Kidney tubule cell (primary cell): ENCODE measurements at regions not wholly inside any gene's neighbourhood (a gene's known extent, or its start where the extent isn't known, plus 50 kb on each side); places are given as distances from the start of the nearest gene placed in this dataset.
A peak's percentile ranks its signal among the peaks of the same experiment; 100 is the strongest.
"Not testable (repeated sequence)": the region's sequence is repeated elsewhere in the genome, so short reads cannot be mapped to it uniquely, and the experiment has no call there.

Experiments
- DNase-seq: peaks from one replicate; pipeline ENCODE4 v3.0.0-alpha.2; 2018; ENCODE audit warnings: low spot score

- no peak for DNase-seq
These were observed 54.4 kb upstream of the CPHXL start for GRCh38 chr16:75780669-75781068.

DNA sequence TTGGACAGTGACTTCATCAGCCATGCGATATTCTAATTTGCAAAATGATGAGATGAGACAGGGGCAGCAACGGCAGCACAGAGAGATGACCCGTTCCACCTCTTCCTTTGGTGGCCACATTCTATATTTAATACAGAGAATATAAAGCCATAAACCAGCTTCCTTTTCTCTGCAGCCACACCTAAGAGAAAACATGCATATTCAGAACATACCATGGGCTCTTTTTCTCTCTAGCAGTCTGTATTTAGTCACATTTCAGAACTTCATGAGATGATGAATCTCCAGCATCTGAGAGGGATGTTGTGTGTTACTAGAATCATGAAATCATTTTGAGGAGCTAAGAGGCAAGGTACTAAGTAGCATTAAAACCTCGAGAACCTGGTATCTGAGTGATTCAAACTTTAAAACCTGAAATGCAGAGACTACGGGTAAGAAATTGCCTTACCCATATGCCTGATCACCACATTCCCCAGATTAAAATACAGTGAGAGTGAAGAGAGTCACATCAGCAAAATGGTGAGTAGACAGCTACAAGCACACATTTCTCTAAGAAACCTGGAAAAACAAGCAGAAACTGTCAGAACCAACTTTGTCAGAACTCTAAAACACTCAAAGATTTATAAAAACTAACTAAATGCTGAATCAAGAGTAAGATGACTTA is 55.5 kb upstream of the CPHXL start:
- no peak for DNase-seq

DNA sequence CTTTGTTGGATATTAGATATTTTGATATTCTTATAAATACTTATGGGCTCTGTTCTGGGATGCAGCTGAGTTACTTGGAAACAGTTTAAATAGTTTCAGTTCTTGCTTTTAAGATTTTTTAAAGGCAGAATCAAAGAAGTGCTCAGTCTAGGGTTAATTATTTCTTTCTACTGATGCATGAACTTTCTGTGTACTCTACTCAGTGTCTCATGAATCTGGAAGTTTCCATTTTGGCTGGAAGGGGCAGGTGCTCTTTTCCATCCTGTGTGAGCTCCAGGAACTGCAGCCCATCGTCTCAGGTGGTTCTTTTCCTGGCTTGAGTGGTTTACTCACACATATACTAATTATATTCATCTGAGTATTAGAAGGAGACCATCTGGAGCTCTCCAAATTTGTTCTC is 61.1 kb upstream of the CPHXL start:
- DNase-seq = no peak

DNA sequence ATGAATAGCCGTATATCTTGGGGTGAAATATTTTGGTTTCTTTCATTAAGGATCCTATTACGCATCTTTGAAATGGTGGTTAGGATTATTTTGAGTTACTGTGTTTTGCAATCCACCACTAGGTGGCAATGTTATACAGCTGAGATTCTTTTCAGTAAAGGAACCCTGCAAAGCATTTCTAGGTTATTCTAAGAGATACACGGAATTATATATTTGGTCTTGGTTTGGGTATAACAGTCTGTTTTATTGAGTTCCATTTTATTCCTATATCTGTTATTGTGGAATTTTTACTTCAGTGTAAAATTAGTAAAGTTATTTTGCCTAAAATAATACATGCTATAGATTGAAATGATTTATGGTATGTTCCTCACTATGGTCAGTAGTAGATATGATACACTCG is 62.9 kb upstream of the CPHXL start:
- peak; percentile 61 for DNase-seq

DNA sequence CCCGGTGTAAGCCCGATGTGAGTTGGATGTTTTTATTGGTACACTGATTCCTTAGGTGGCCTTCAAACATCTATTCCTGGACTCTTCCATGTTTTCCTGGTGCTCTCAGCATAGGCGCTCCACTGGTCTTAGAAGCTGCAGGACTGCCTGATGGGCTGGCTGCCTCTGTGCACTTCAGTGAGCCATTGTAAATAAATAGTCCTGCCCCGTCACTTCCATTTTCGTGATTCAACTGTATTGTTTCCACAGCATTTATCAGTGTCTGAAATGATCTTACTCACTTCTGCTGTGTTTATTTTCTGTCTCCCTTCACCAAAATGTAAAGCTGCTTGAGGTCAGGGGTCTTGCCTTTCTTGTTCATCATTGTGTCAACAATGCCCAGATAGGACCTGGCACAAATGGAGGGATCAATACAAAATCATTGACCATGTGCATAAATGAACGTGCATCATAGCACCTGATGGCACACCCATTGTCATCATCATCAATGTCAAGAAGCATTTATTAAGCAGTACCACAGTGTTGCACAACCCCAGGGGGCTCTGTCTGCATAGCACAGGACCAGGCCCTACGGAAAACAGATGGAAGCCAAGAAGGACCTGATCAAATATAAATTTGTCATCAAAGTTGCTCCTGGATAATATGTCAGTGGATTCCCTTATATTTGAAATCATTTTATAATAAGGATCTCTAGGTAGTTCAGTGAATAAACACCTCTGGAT is 66.6 kb upstream of the CPHXL start:
- no peak for DNase-seq

- DNase-seq = no peak
These were observed 67.4 kb upstream of the CPHXL start for GRCh38 chr16:75793641-75794040.

- DNase-seq = no peak
These were observed 68.1 kb upstream of the CPHXL start for GRCh38 chr16:75794426-75794825.

DNA sequence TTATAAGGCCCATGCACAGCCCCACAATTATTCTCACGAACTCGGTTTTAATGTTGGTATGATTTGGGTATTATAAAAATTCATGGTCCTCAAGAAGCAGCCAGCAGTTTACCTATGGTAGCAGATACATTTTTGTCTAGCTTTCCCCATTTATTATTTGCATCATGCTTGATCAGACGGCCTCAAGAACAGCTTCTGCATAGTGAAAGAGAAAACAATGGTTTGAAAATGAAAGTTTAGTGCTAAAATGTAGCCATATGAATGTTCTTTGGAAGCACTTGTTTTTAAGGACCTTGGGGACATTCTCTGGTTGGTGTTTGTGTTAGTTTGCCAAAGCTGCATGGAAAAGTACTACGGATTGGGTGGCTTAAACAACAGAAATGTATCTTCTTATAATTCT is 72.4 kb upstream of the CPHXL start:
- DNase-seq = no peak

GRCh38 chr16:75801307-75801706 is 75.0 kb upstream of the CPHXL start:
- no peak for DNase-seq

- DNase-seq = no peak
These were observed 77.5 kb upstream of the CPHXL start for GRCh38 chr16:75803753-75804152.

- no peak for DNase-seq
These were observed 78.1 kb upstream of the CPHXL start for GRCh38 chr16:75804368-75804767.

DNA sequence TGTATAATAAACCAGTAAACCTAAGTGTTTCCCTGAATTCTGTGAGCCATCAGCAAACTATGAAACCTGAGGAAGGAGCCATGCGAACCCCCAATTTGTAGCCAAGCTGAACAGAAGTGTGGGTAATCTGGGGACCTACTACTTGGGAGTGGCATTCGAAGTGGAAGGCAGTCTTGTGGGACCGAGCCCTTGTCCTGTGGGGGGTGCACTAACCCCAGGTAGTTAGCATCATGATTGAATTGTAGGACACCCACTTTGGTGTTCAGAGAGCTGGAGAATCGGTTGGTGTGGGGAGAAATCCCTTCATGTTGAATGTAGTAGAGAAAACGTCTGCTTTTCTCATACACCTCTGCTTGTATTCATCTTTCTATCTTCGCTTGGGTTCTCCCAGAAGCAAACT is 79.7 kb upstream of the CPHXL start:
- DNase-seq = no peak

- DNase-seq = no peak
These were observed 80.2 kb upstream of the CPHXL start for GRCh38 chr16:75806487-75806886.

DNA sequence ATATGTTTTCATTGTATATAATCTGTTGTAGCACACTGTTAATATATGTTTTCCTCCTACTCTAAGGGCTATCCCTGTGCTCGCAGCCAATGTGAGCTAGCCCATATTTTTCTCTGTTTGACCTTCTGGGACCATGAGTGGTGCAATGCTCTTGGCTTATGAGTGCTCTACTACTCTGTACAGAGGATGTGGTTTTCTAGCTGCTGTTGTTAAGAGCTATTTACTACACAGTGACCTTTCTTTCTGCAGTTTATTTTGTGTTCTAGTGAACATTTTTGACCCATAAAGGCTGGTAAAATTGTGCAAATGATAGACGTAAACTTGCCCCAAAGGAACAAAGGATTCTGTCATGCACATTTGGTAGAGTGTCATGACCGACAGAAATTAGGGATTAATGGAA is 84.1 kb upstream of the CPHXL start:
- DNase-seq = no peak

DNA sequence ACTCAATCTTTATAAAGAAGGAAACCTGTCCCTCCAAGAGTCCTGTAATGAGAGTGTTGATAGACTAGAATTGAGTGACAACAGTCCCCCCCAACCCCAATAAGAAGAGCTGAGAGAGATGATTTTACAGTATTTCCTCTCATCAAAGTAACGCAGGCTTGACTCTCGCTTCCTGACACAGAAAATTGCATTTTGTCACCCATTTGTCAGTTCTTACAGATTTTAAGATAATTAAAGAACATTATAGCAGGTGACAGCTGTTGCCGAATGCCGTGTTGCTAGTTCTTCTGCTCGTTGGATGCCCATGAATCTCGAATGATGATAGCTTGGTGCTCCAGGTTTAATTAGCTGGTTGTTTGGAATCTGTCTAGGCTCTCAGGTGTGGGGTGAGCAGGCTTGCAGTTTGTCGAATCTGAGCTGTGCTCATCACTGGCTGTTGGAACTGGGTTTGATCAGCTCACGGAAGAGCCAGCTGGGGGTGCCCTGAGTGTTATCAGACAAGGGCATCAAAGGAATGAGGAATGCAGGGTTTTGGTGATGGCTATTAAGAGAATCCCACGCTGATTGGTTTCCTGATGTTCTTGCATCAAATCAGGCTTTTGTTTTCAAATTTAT is 84.8 kb upstream of the CPHXL start:
- DNase-seq = no peak

- no peak for DNase-seq
These were observed 92.2 kb upstream of the CPHXL start for GRCh38 chr16:75818491-75818890.

GRCh38 chr16:75820672-75821071 is 94.4 kb upstream of the CPHXL start:
- no peak for DNase-seq

GRCh38 chr16:75821117-75821516 is 94.8 kb upstream of the CPHXL start:
- DNase-seq = no peak

DNA sequence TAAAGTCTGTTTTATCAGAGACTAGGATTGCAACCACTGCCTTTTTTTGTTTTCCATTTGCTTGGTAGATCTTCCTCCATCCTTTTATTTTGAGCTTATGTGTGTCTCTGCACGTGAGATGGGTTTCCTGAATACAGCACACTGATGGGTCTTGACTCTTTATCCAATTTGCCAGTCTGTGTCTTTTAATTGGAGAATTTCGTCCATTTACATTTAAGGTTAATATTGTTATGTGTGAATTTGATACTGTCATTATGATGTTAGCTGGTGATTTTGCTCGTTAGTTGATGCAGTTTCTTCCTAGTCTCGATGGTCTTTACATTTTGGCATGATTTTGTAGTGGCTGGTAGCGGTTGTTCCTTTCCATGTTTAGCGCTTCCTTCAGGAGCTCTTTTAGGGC is 99.5 kb upstream of the CPHXL start:
- DNase-seq = not testable (repeated sequence)

DNA sequence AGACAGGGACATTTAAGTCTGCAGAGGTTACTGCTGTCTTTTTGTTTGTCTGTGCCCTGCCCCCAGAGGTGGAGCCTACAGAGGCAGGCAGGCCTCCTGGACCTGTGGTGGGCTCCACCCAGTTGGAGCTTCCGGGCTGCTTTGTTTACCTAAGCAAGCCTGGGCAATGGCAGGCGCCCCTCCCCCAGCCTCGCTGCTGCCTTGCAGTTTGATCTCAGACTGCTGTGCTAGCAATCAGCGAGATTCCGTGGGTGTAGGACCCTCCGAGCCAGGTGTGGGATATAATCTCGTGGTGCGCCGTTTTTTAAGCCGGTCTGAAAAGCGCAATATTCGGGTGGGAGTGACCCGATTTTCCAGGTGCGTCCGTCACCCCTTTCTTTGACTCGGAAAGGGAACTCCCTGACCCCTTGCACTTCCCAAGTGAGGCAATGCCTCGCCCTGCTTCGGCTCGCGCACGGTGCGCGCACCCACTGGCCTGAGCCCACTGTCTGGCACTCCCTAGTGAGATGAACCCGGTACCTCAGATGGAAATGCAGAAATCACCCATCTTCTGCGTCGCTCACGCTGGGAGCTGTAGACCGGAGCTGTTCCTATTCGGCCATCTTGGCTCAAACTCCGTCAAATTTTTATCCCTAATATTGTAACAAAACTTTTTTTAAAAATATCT is 101.2 kb upstream of the CPHXL start:
- DNase-seq = not testable (repeated sequence)

DNA sequence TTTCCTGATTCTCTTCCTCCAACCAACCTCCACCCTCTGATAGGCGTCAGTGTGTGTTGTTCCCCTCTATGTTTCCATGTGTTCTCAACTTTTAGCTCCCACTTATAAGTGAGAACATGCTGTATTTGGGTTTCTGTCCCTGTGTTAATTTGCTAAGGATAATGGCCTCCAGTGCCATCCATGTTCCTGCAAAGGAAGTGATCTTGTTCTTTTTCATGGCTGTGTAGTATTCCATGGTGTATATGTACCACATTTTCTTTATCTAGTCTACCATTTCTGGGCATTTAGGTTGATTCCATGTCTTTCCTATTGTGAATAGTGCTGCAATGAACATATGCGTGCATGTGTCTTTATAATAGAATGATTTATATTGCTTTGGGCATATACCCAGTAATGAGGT is 107.1 kb upstream of the CPHXL start:
- not testable (repeated sequence) for DNase-seq

DNA sequence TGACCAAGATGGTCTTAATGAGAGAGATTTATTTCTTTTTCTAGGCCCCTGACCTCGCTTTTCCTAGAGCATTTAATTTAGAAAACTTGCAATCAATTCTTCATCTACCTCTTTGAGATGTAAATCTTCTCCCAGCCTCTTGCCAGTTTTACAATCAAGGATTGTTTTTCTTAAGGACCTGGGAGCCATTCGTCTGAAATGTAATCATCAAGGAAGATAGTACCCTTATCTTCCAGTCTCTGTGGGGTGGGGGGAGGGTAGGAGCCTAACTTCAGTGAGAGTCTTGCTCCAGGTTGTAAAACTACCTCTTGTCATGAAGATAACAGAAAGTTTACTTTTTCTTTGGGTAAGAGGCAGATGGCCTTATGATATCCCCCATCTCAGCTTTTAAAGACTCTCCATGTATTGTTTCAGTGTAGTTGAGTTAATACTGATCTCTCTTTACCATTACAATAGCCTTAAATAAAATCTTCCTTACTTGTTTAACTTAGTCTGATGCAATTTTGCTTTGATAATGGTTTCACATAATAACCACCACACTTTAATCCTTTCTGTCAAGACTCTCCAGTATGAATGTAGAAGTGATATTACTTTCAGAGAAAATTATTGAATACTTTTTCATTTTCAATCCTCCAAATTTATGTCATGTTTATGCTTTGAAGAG is 110.2 kb upstream of the CPHXL start:
- DNase-seq = no peak
